Head of caudate nucleus (tissue), 42 donors: ENCODE measurements at regions not wholly inside any gene's neighbourhood (a gene's known extent, or its start where the extent isn't known, plus 50 kb on each side); places are given as distances from the start of the nearest gene placed in this dataset.
A peak's percentile ranks its signal among the peaks of the same experiment; 100 is the strongest.

Experiments used
- DNase-seq, 42 donors: peaks; one replicate each; pipeline versions ENCODE4 v3.0.0 to v3.0.0-alpha.2; 2020 to 2021; ENCODE audit warnings: mixed read lengths in 7 of 42
- intact Hi-C: fragments of 100-400 bp; cut with DNase I; formaldehyde crosslinking; loops from one replicate; pipeline ENCODE4 v1.15.0; 2022

DNA sequence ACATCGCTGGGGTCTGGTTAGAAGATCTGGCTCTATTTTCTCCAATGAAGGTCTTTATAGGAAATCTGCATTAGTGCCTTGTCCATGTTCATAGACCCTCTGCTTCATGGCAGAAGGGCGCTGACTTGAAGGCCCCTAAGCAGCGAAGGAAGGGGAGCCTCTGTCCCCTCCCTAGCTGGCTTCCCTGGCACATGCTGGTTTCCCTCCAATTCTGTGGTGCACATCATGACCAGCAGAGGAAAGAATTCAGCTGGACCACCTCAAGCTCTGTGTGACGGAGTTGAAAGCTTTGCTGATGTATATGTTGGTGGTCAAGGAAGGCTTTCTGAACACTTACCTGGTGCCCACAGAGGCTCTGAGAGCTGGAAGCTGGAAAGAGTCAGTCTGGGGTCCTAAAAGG, 129.7 kb upstream of the MYLIP start:
- intact Hi-C loops: no loop called here
- no peak for DNase-seq

DNA sequence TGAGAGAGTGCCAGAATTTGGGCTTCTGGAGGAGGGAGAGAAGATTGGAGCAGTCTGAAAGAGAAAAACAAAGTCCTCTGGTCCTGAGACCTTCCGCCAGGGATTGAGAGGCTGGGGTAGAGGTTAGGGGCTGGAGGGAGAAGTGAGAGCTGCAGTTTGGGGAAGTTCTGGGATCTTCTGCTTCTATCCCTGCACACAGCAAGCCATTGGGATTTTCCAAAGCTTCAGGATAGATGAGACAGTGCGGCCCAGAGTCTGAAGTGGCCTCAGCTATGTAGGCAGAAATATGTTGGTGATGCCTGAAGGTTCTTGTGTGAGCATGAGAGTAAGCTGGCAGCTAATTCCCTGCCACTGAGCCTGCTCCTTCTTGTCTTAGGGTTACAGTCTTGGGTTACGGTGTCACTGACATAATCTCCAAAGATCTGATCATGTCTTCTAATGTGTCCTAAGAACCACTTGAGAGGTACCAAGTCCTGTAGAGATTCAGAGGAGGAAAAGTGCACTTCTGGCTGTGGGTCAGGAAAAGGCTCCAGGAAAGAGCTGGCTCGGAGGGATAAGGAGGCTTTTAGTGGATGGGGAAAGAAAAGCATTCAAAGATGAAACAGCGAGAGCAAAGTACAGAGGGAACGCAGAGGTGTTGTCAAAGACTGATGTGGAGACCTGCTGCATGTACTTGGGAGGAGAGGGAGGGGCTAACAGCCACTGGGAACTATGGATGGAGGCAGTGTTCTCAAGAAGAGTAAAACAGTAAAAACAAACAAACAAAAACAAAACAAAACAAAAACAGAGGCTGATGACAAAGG, 131.1 kb upstream of the MYLIP start:
- intact Hi-C loops: no loop called here
- no peak for DNase-seq

DNA sequence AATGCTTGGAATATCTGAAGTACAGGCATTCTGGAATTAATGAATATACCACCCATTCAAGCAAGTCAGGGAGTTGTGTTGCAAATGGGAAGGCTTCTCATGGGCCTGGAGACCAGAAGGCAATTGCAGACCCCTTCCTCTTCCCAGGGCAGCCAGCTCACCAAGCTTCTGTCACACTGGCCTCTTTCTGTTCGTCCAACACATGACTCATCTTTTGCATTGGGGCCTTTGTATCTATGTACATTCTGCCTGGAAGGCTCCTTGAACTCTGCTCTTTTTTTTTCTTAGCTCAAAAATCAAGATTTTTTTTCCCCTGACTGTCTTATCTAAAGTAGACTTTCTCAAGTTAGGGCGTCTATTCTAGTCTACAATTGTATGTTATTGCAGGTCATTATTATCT, 132.9 kb upstream of the MYLIP start:
- intact Hi-C loops: no loop called here
- peak in 3 of 42 donors; percentile 3 to 11 (median 7) for DNase-seq

DNA sequence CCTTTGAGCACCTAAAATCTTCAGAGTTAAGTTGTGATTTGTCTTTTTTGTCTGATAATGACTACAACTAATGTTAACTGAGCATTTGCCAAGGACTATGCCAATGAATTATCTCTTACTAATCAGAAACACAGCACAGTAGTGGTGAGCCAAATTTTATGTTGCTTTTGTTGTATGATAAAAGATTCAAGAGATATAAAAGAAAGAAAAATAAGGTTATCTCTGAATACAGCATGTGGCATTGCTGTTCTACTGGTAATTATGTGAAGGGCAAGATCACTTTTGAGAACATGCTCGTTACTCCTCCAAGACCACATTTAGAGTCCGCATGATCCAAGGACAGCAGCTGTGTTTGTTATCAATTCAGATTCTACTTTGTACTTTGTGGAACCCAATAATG, 133.4 kb upstream of the MYLIP start:
- no peak for DNase-seq
- intact Hi-C loops: no loop called here

DNA sequence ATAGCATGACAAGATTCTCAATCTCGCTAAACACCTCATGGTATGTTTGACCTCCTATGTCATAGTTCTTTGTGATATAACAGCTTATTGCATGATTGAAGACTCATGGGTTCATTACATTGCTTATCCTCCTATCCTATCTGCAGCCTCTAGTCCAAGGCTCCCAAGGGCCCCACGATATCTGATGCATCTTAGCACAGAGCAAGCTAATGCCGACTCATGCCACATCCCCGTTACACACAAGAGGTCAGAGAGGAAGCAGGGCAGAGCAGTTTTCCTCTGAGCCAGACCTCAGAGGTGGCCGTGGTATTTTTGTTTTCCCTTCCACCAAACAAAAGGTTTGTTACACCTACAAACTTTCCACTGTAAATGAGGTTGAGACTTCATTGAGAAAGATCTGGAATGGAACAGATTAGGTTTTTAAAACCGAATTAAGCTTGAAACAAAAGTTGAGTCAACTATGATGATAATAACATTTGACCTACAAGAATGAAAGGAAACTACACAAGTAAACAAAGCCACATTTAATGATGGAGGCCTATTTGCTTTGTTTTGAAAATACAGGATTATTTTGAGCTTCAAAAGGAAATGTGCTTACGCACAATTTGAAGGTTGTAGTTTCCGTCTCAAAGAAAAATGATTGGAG, 133.9 kb upstream of the MYLIP start:
- intact Hi-C loops: no loop called here
- no peak for DNase-seq

DNA sequence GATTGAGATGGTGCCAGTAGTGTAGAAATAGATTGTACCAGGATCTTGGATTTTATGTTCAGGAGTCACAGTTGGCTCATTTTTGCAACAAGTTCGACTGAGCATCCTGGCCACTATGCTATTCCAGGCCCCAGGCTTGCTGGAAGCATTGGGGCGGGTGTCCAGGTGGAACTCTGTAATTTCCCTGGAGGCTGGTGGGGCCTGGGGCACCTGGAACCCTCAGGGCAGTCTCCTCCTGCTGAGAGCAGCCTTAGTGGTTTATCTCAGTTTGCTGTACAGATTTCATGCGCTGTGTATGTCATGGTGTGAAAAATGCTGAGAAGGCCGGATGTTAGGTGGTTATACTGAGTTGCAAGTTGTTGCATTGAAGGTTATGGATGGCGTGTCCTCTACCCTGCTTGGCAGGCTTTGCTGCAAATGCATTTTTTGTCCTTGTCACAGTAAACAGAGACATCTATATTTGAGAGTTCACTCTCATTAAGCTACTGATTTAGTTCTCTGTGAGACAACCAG, 135.1 kb upstream of the MYLIP start:
- intact Hi-C loops: no loop called here

DNA sequence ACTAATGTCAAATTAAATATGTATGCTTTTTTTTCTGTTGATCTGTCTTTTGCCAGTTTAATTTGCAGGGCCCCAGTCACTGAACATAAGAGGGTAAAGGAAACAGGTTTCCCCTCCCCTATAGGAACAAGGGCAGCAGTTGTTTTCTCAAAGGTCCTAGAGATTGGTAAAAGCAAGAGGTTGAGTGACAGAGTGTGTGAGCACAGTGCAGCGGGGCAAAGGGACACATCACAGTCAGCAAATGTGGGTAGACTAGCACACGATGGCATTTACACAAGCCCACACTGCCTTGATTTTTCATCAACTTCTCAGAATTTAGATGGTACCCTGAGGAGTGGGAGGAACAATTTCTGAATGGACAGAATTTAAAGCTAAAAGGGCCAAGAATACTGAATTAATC, 138.7 kb upstream of the MYLIP start:
- no peak for DNase-seq
- intact Hi-C loops: no loop called here

More for the DNA sequence above, 135.1 kb upstream of the MYLIP start:
- no peak for DNase-seq

DNA sequence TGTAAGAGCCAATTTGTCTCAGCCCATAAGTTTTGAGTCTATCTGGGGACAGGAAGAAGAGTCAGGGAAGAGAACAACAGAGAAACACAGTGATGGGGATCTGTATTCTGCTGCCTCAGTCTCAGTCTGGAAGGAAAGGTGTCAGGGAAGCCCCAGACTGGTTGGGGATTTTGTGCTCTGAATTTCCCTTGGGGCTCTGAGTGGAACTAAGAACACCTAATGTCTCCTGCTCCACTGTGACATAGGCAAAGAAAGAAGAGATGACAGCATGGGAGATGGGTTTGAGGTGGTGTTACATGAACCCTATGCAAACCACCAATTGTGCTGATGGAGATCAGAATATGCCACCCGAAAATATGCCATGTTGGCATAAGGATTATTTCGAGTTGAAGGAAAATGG, 139.5 kb upstream of the MYLIP start:
- intact Hi-C loops: no loop called here
- no peak for DNase-seq

DNA sequence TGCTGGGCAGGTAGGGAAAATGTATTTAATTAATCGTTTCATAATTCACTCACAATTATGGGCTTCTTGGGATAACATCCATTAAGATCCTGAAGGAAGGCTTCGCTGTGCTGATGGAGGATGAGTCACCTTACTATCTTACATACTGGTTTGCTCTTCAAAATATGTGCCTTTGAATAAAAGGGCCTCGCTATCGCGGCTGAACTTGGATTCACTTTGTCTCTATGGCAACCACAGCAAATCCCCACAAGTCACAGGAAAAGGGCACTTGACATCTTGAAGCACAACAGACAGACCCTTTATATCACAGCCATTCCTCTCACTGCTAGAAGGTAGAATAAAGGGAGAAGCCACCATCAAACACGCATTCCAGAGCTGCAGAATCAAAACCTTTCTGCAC, 141.3 kb upstream of the MYLIP start:
- intact Hi-C loops: no loop called here
- peak in 30 of 42 donors; percentile 3 to 69 (median 23) for DNase-seq

DNA sequence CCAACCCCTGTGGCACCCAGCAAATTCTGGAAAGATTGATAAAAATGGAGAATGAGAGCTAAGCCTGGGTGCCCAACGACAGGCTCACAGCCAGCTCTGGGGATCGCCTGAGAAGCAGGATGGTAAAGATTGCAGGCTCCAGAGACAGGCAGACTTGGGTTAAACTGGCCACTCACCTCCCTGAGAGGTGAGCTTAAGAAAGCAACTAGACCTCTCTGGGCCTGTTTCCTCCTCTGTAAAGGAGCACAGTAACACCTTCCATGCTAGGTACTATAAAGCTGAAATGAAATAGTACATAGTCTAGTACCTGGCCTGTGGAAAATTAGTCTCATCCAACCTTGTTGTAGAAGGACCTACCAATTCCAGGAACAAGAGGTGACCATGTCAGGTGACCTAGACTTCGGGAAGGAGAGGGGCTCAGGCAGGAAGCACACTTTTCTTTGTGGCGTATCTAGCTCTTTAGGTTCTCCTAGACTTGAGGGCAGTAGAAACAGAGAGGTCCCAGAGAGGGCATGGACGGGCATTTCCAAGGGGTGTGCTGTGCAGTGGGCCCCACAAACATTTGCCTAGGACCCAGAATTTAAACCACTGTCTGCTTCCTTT, 142.8 kb upstream of the MYLIP start:
- intact Hi-C loops: no loop called here
- no peak for DNase-seq

DNA sequence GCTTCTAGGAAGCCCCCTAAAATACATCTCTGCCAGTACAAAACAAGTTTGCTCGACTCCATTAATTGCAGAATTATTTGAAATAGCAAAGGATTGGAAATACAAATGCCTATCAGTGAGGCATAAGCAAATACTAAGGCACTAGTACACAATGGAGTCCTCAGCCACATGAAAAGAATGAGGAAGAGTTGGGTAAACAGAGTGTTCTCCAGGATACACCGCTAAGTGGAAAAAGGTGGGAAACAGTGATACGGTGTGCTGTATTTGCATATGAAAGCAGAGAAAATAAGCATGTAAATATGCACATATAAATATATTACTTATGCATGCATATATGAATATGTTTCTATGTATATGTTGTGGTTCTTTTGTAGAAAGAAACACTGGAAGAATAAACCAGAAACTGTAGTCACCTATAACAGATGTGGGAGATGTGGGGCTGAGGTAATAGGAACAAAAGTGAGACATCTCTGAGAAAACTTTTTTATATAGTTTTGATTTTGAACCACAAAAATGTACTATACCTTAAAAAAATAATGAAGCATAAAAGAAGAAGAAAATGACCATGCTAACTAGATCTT, 143.4 kb upstream of the MYLIP start:
- intact Hi-C loops: no loop called here
- no peak for DNase-seq

DNA sequence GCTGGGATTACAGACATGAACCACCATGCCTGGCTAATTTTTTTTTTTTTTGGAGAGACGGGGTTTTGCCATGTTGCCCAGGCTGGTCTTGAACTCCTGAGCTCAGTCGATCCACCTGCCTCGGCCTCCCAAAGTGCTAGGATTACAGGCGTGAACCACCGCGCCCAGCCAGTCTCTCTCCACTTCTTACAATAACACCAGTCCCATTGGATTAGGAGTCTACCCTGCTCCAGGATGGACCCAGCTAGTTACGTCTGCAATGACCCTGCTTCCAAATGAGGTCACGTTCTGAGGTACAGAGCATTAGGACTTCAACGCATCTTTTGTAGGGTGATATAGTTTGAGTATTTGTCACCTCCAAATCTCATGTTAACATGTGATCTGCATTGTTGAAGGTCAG, 146.9 kb upstream of the MYLIP start:
- intact Hi-C loops: no loop called here

DNA sequence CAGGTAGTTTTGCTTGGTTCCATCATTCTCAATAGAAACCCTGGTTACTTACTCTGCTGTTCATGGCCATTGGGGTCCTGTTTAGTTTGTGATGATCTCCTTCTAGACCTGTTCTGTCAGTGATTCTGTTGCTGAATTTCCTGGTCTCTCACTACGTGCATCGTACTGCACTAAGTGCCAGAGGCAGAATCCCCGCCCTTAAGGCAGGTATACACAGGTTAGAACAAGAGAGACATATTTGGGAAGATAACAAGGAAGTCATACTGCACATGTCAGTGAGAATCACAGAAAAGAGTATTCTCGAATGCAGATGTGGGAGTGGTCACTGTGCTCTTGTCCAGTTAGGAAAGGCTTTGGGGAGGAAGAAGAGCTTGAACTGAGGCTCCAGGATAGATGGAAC, 148.1 kb upstream of the MYLIP start:
- no peak for DNase-seq
- intact Hi-C loops: no loop called here

More for the DNA sequence above, 146.9 kb upstream of the MYLIP start:
- DNase-seq: no peak

DNA sequence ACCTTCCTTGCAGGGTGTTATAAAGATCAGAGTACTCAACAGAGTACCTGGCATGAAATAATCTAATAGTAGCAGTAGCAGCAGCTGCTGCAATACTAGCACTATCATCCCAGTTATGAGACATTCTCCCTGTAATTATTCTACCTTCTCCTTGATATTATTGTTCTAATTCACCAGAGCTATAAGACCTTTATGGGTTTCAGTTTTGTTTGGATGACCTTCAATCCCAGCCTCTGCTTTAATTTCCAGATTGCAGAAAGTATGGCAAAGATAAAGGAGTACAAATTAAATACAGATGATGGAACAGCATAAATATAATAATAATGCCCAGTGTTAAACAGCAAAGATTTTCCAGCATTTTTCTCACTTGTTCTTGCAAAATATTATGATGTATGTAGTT, 150.5 kb upstream of the MYLIP start:
- intact Hi-C loops: no loop called here
- no peak for DNase-seq

DNA sequence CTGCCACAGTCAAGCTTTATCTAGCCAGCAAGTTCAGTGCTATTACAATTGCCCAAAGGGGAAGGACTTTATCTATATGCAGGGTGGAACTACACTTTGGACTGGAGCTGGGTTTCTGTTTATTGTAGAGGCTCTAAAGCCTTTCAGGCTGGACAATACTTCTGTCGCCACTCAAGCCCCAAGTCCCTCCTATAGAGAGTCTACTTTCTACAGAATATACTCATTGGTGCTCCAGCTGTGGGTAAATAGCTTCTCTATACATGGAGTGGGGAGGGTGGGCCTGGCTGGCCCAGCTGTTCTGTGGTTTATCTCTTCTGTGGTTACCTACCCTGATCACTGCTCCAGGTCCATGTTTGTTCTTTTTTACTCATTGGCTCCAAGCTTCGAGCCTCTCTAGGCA, 151.8 kb upstream of the MYLIP start:
- intact Hi-C loops: no loop called here
- DNase-seq: no peak

DNA sequence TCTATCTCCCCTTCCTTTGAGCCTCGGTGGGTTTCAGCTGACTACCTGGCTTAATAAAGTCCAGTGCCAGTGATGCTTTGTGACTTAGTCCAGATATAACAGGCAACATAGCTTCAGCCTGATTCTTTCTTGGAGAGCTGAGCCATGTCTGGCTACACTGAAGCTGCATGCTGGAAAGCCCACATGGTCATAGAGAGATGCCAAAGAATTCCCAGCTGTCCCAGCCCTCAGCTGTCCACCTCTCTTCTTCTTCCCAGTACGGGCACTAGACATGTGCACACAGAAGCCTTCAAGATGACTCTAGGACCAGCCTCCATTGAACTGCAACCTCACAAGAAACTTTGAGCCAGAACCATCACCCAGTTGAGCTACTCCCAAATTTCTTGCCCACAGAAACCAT, 154.1 kb upstream of the MYLIP start:
- intact Hi-C loops: no loop called here
- no peak for DNase-seq

DNA sequence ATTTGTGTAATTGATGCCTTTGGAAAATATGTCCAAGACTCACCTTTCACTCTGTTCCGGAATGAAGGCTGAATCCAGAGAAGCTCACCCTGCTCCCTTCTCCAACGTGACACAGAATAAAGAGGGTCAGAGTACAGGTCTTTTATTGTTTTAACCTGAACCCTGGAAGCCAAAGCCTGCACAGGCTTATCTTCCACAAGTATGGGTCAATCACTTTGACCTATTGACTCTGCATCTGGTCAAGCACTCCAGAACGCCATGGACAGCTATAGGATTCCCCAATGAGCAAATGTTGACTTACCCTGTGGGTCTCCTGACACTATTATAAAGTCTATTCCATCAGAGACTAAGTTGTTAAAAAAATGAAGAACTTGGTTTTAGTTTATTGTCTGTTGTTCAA, 158.4 kb upstream of the MYLIP start:
- intact Hi-C loops: no loop called here
- DNase-seq: no peak

DNA sequence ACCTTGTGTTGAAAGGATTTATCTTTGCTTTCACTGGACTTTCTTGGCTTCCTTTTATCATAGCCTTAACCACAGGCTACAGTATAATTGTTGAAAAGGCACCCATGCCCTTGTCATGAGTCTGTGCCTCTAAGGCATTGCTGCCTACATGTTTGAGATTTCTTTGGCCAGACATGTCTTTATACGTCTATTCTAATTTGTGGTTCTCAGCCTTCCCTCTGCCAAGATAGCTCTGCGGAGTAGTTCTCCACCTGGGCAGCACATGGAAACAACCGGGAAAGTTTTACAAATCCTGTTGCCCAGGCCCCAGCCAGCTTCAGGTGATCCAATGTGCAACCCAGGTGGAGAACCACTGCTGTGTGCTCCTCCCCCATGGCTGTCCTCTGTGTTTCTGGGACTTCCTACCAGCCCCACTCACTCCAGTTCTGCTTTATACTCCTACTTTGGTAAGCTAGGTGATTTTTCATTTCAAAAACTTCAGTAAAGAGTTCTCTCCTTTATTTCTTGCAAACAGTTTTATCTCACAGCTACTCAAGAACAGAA, 159.6 kb upstream of the MYLIP start:
- intact Hi-C loops: no loop called here
- no peak for DNase-seq

DNA sequence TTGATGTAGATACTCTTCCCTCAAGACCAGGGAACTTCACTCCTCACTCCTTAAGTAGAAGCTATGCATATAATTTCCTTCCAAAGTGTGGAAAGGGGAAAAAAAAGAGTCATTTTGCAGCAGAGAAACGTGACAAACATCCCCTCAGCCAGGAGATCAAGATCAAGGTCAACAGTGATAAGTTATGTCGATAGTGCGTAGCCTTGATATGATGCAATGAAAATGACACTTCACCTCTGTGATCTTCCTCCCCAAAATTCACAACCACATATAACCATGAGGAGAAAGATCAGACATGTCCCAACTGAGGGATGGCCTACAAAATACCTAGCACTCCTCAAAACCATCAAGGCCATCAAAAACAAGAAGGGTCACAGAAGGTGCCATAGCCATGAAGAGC, 160.4 kb upstream of the MYLIP start:
- intact Hi-C loops: no loop called here
- DNase-seq: no peak

DNA sequence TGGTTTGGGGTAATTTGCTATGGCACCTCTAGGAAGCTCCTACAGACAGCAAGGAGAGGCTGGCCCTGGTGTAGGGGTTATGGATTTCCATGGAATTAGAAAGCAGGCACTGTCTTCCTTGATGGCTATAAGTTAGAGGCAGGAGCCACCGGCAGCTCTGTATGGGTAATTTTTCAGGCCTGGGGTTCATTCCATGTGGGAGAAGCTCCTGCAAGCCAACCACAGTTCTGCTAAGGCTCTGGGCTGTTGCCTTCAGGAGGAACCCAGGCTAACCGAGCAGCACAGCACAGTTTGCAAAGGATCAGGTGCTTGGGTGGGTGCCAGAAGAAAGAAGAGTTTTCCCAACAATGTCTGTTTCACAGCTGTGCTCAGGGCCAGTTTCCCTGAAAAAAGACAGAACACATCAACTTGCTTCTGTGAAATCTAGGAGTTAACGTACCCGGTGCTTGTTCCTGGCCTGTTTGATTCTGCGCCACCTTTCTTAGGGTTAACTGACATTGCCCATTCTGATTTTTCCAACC, 162.8 kb upstream of the MYLIP start:
- intact Hi-C loops: no loop called here
- DNase-seq: no peak
